Stomach (tissue), 8 donors: ENCODE measurements at regions not wholly inside any gene's neighbourhood (a gene's known extent, or its start where the extent isn't known, plus 50 kb on each side); places are given as distances from the start of the nearest gene placed in this dataset.

Source experiments
- DNase-seq, 2 donors: peaks; one replicate each; pipeline versions ENCODE4 v3.0.0 to v3.0.0-alpha.2; 2013 to 2019
- H3K27ac ChIP-seq, 5 donors: fragments of 200-600 bp in 4 of 5; sonication (generic) in 4 of 5; one replicate each; pipeline ENCODE4 v1.5.1; 2013 to 2019; ENCODE audit warnings: mild to moderate bottlenecking in 1 of 5, moderate library complexity in 1 of 5
- H3K27me3 ChIP-seq, 3 donors: fragments of 200-600 bp; sonication (generic); one replicate each; pipeline ENCODE4 v1.5.1; 2017 to 2019; ENCODE audit warnings: mixed run types in 1 of 3
- H3K36me3 ChIP-seq, 4 donors: fragments of 200-600 bp; sonication (generic); 1 replicate in 3 of 4; 2 replicates in 1 of 4; pipeline ENCODE4 v1.5.1; 2016 to 2019
- H3K4me1 ChIP-seq, 4 donors: fragments of 200-600 bp; sonication (generic); one replicate each; pipeline ENCODE4 v1.5.1; 2016 to 2019
- H3K4me3 ChIP-seq, 4 donors: fragments of 200-600 bp; sonication (generic) in 3 of 4; one replicate each; pipeline ENCODE4 v1.5.1; 2016 to 2019; ENCODE audit warnings: mild to moderate bottlenecking in 1 of 4
- H3K9me3 ChIP-seq, 4 donors: fragments of 200-600 bp; sonication (generic); one replicate each; pipeline ENCODE4 v1.5.1; 2016 to 2019
- EP300 ChIP-seq: sonication (generic); formaldehyde crosslinking; IDR thresholded peaks from one replicate; pipeline ENCODE4 v1.6.1; 2017; ENCODE audit warnings: antibody characterized with exemption
- POLR2A ChIP-seq, 4 donors: fragments of 450-650 bp; IDR thresholded peaks; one replicate each; pipeline ENCODE4 v1.6.1; 2016; ENCODE audit warnings: antibody characterized with exemption in 4 of 4, control low read depth in 2 of 4, mild to moderate bottlenecking in 1 of 4, moderate library complexity in 1 of 4
- POLR2AphosphoS5 ChIP-seq, 3 donors: sonication (generic); formaldehyde crosslinking; IDR thresholded peaks; one replicate each; pipeline ENCODE4 v1.6.1; 2016; ENCODE audit warnings: antibody characterized with exemption in 3 of 3
- WGBS, 5 donors: extraction: QIAGEN DNeasy Blood & Tissue Kit in 3 of 5; methylation state at CpG; one replicate each; pipeline versions ENCODE4 v1.1.5 to v1.1.7; 2013 to 2018; 5-methylcytosine and 5-hydroxymethylcytosine counted together
- intact Hi-C: fragments of 100-400 bp; cut with DNase I; formaldehyde crosslinking; loops from one replicate; pipeline ENCODE4 v1.15.1; 2023; ENCODE audit warnings: low total_unique reads
- TF ChIP-seq, protein P1 (sequence below), 7 experiments: fragments of 450-650 bp in 4 of 7; fragments of 200-600 bp in 3 of 7; sonication (generic) in 3 of 7; IDR thresholded peaks; one replicate each; pipeline ENCODE4 v1.5.1; 2016 to 2019; ENCODE audit warnings: antibody characterized with exemption in 7 of 7, control low read depth in 2 of 7, mild to moderate bottlenecking in 1 of 7
- donor health status: healthy with polysubstance abuse.
- donor health status: Bipolar disorder and iron deficiency.
- donor health status: healthy.

DNA sequence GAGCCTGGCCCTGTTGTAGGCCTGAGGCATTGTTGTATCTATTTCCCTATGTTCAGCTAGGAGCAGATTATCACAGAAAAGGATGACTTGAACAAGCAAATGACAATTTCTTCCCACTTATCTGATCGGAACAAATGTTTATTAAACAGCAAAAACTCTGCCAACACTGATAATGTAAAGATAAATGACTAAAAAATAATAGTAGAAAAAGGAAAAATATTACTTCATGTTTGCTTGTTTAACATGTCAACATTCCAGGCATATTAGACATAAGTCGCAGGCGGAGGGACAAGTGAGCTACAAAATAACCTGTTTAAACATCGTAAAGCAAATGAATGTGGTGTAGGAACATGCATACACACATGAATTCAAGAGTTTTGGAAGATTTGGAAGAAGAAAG, 257.9 kb downstream of the TMX3 start:
- peak in 1 of 2 donors; percentile 12 for DNase-seq
- 27 to 48% (median 40%) methylated on average over 4 of the region's 4 CpGs for WGBS, 5 donors
- Histone ChIP-seq H3K27me3 (no peaks in the 10 kb centered on the region), H3K4me3 (no peak overlapping the region), H3K36me3 (no peaks in the 10 kb centered on the region), H3K4me1 (no peaks in the 10 kb centered on the region), H3K9me3 (peaks cover 0 to 7% (median 0%) of the 10 kb centered on the region in 4 donors), H3K27ac (no peak overlapping the region)
- intact Hi-C loops: no loop called here
- TF ChIP-seq EP300 (no peak), POLR2AphosphoS5 (IDR thresholded peaks at IDR 0.05) (no peak), POLR2A (IDR thresholded peaks at IDR 0.05) (no peak)
- TF ChIP-seq, protein P1, sequence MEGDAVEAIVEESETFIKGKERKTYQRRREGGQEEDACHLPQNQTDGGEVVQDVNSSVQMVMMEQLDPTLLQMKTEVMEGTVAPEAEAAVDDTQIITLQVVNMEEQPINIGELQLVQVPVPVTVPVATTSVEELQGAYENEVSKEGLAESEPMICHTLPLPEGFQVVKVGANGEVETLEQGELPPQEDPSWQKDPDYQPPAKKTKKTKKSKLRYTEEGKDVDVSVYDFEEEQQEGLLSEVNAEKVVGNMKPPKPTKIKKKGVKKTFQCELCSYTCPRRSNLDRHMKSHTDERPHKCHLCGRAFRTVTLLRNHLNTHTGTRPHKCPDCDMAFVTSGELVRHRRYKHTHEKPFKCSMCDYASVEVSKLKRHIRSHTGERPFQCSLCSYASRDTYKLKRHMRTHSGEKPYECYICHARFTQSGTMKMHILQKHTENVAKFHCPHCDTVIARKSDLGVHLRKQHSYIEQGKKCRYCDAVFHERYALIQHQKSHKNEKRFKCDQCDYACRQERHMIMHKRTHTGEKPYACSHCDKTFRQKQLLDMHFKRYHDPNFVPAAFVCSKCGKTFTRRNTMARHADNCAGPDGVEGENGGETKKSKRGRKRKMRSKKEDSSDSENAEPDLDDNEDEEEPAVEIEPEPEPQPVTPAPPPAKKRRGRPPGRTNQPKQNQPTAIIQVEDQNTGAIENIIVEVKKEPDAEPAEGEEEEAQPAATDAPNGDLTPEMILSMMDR (IDR thresholded peaks at IDR 0.05): no peak

- H3K4me3 ChIP-seq: no peak overlapping the region
- H3K27ac ChIP-seq: no peak overlapping the region
- H3K9me3 ChIP-seq: peaks cover 0 to 7% (median 0%) of the 10 kb centered on the region in 4 donors
- TF ChIP-seq POLR2AphosphoS5 (IDR thresholded peaks at IDR 0.05) (no peak), EP300 (no peak), POLR2A (IDR thresholded peaks at IDR 0.05) (no peak)
- TF ChIP-seq, protein P1 (IDR thresholded peaks at IDR 0.05): no peak
- H3K27me3 ChIP-seq: no peaks in the 10 kb centered on the region
- DNase-seq: no peak
- H3K4me1 ChIP-seq: no peaks in the 10 kb centered on the region
- intact Hi-C loops: no loop called here
- no peaks in the 10 kb centered on the region for H3K36me3 ChIP-seq
These were observed 259.7 kb downstream of the TMX3 start for GRCh38 chr18:68455229-68455603.

DNA sequence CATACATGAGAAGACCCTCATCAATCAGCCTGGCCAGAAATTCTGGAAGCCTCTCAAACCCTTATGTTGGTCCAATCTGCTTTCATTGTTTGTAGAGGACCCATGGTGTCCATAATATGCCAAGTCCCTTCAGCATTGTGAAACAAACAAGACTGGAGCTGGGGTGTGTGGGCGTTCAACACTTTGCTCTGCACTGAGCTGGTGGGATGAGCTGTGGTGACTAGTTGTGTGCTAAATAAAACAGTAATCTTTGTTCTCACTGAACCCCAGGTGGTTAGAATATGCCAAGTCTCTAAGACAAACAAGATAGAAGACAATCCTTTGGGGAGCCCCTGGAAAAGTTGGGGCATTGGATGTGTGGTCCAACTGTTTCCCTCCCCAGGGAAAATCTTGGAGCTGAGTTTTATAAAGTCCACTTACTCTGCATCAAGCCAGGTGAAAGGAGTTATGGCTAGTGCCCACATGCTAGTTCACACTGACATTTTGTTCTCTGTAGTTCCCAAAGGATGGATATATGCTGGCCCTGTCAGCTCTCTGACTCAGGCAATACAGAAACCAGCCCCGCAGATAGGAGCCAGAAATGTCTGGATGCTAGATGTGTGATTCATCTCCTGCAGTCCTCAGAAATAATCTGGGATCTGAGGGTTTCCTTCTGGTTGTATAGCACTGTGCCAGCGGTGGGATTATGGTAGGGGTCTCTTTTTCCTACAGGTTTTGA, 260.2 kb downstream of the TMX3 start:
- WGBS, 5 donors: 49 to 76% (median 74%) methylated on average over 2 to 3 of the region's 3 CpGs
- Histone ChIP-seq H3K9me3 (peaks cover 0 to 7% (median 0%) of the 10 kb centered on the region in 4 donors), H3K4me3 (no peak overlapping the region), H3K36me3 (no peaks in the 10 kb centered on the region), H3K27me3 (no peaks in the 10 kb centered on the region), H3K27ac (no peak overlapping the region), H3K4me1 (no peaks in the 10 kb centered on the region)
- TF ChIP-seq POLR2AphosphoS5 (IDR thresholded peaks at IDR 0.05) (no peak), POLR2A (IDR thresholded peaks at IDR 0.05) (no peak), EP300 (no peak)
- TF ChIP-seq, protein P1 (IDR thresholded peaks at IDR 0.05): no peak
- intact Hi-C loops: no loop called here
- no peak for DNase-seq

GRCh38 chr18:68449292-68449691, 265.6 kb downstream of the TMX3 start:
- Histone ChIP-seq H3K27ac (no peak overlapping the region), H3K27me3 (no peaks in the 10 kb centered on the region), H3K9me3 (peaks cover 0 to 7% (median 0%) of the 10 kb centered on the region in 4 donors), H3K36me3 (no peaks in the 10 kb centered on the region), H3K4me3 (no peak overlapping the region), H3K4me1 (no peaks in the 10 kb centered on the region)
- intact Hi-C loops: no loop called here
- 72 to 88% (median 85%) methylated on average over 2 of the region's 2 CpGs for WGBS, 5 donors
- no peak for DNase-seq
- TF ChIP-seq, protein P1 (IDR thresholded peaks at IDR 0.05): no peak
- TF ChIP-seq POLR2A (IDR thresholded peaks at IDR 0.05) (no peak), EP300 (no peak), POLR2AphosphoS5 (IDR thresholded peaks at IDR 0.05) (no peak)
